AG04450 (cell line): ENCODE measurements at regions not wholly inside any gene's neighbourhood (a gene's known extent, or its start where the extent isn't known, plus 50 kb on each side); places are given as distances from the start of the nearest gene placed in this dataset.

Source experiments
- CTCF ChIA-PET: fragments of 300-600, 350-600 bp; formaldehyde crosslinking; extraction: SDS; loops from one replicate; lab custom pipeline; 2022; ENCODE audit warnings: antibody characterized with exemption, inconsistent platforms; lab: Charles Lee
- POLR2A ChIA-PET: fragments of 350-600 bp; formaldehyde crosslinking; extraction: SDS; loops from one replicate; lab custom pipeline; 2021; ENCODE audit warnings: antibody characterized with exemption, inconsistent platforms; lab: Yijun Ruan, JAX
- DNase-seq: peaks from one replicate; pipeline ENCODE4 v3.0.0-alpha.2; 2011; ENCODE audit warnings: low read depth, low spot score
- H3K27ac ChIP-seq: one replicate; pipeline ENCODE4 v1.5.1; 2012; ENCODE audit warnings: low read depth, low read length, control low read depth
- H3K27me3 ChIP-seq: one replicate; pipeline ENCODE4 v1.6.0; 2012; ENCODE audit warnings: low read length; ENCODE audit not compliant: control insufficient read depth, insufficient read depth
- H3K4me3 ChIP-seq: 2 replicates; pipeline ENCODE4 v1.5.1; 2011; ENCODE audit warnings: mild to moderate bottlenecking, low read depth, low read length, control low read depth
- H3K9me3 ChIP-seq: 2 replicates; pipeline ENCODE4 v1.5.1; 2012; ENCODE audit warnings: low read length; ENCODE audit not compliant: control insufficient read depth, insufficient read depth
- CTCF ChIP-seq: IDR thresholded peaks from 2 replicates; pipeline ENCODE4 v1.5.1; 2011; ENCODE audit warnings: low read depth, low read length, control low read depth, inconsistent platforms

- Histone ChIP-seq H3K27me3 (no peaks in the 10 kb centered on the region), H3K9me3 (no peaks in the 10 kb centered on the region), H3K4me3 (no peak overlapping the region), H3K27ac (no peak overlapping the region)
- DNase-seq: no peak
- TF ChIP-seq CTCF: no peak
- CTCF ChIA-PET: no interaction called here
- POLR2A ChIA-PET: no interaction called here
These were observed 152.6 kb downstream of the COL6A3 start for GRCh38 chr2:237261327-237261726.

GRCh38 chr2:237262838-237263771, 150.9 kb downstream of the COL6A3 start:
- CTCF ChIA-PET: no interaction called here
- POLR2A ChIA-PET: no interaction called here

GRCh38 chr2:237264480-237265219, 149.3 kb downstream of the COL6A3 start:
- Histone ChIP-seq H3K27me3 (no peaks in the 10 kb centered on the region), H3K27ac (peak overlapping the region; percentile 83), H3K4me3 (no peak overlapping the region), H3K9me3 (no peaks in the 10 kb centered on the region)
- no peak for TF ChIP-seq CTCF
- no peak for DNase-seq
- ChIA-PET POLR2A (no interaction called here), CTCF (interaction anchor here (1.0 kb wide), 1 partner anchor 15 kb away, joined by 4 read pairs; no protein-coding TSS in a partner anchor)

More at GRCh38 chr2:237262838-237263771, 150.9 kb downstream of the COL6A3 start:
- Histone ChIP-seq H3K27me3 (no peaks in the 10 kb centered on the region), H3K9me3 (no peaks in the 10 kb centered on the region), H3K27ac (peak overlapping the region; percentile 77), H3K4me3 (no peak overlapping the region)
- no peak for TF ChIP-seq CTCF
- no peak for DNase-seq

GRCh38 chr2:237268004-237268708, 145.8 kb downstream of the COL6A3 start:
- ChIA-PET CTCF (interaction anchor here (1.0 to 1.2 kb wide), 2 partner anchors 10 to 16 kb away, joined by 3 read pairs; no protein-coding TSS in a partner anchor), POLR2A (interaction anchor here (0.6 to 1.4 kb wide), 4 partner anchors 10 to 214 kb away, joined by 4 to 6 read pairs (median 4); no protein-coding TSS in a partner anchor)
- Histone ChIP-seq H3K4me3 (no peak overlapping the region), H3K9me3 (peaks cover 6% of the 10 kb centered on the region), H3K27ac (no peak overlapping the region), H3K27me3 (no peaks in the 10 kb centered on the region)
- TF ChIP-seq CTCF: no peak
- no peak for DNase-seq
